ENCODE measurements at regions not wholly inside any gene's neighbourhood (a gene's known extent, or its start where the extent isn't known, plus 50 kb on each side); places are given as distances from the start of the nearest gene placed in this dataset.
A peak's percentile ranks its signal among the peaks of the same experiment; 100 is the strongest.

DNA sequence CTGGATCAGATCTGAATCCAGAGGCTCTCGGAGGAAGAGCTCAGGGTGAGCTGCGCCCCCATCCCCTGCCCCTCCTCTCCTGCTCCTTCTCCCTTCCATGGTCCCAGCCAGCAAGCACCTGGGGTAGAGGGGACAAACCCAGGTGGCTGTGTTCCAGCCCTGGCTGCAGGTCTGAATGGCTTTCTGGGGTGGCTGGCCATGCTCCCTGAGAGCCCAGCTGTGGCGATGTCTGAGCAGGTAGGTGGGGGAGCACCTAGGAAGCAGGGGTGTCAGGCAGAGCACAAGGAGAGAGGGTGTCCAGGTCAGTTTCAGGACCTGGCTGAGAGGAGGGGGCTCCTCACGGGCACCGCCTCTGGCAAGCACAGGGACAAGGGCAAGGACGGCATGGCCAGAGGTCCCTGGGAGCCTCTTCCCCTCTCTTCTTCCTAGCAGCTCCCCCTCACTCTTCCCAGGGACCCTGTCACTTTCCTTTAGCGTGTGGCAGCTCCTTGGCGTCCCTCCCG lies 310.0 kb downstream of the SEC14L1 start:
- ChIA-PET POLR2A (interaction anchor here (1.0 to 2.5 kb wide), 3 partner anchors 21 to 508 kb away, joined by 3 to 9 read pairs (median 6); partner anchors contain the start of gene TNRC6C), CTCF (interaction anchor here (2.7 kb wide), 1 partner anchor 119 kb away, joined by 7 read pairs; no protein-coding TSS in a partner anchor)
- no peak for DNase-seq (ENCODE audit: low read depth, low spot score)
- TF ChIP-seq, protein P1, sequence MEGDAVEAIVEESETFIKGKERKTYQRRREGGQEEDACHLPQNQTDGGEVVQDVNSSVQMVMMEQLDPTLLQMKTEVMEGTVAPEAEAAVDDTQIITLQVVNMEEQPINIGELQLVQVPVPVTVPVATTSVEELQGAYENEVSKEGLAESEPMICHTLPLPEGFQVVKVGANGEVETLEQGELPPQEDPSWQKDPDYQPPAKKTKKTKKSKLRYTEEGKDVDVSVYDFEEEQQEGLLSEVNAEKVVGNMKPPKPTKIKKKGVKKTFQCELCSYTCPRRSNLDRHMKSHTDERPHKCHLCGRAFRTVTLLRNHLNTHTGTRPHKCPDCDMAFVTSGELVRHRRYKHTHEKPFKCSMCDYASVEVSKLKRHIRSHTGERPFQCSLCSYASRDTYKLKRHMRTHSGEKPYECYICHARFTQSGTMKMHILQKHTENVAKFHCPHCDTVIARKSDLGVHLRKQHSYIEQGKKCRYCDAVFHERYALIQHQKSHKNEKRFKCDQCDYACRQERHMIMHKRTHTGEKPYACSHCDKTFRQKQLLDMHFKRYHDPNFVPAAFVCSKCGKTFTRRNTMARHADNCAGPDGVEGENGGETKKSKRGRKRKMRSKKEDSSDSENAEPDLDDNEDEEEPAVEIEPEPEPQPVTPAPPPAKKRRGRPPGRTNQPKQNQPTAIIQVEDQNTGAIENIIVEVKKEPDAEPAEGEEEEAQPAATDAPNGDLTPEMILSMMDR (IDR thresholded peaks at IDR 0.05; ENCODE audit: low read depth, low read length) = no peak
- Histone ChIP-seq H3K9me3 (ENCODE audit: control insufficient read depth, insufficient read depth, low read length) (no peaks in the 10 kb centered on the region; the same call in 1 of the 2 replicates), H3K4me3 (ENCODE audit: low read depth, low read length) (peak overlapping the region; percentile 57), H3K27ac (ENCODE audit: low read depth, low read length) (peak overlapping the region; percentile 86), H3K27me3 (ENCODE audit: control insufficient read depth, insufficient read depth, low read length) (no peaks in the 10 kb centered on the region)

DNA sequence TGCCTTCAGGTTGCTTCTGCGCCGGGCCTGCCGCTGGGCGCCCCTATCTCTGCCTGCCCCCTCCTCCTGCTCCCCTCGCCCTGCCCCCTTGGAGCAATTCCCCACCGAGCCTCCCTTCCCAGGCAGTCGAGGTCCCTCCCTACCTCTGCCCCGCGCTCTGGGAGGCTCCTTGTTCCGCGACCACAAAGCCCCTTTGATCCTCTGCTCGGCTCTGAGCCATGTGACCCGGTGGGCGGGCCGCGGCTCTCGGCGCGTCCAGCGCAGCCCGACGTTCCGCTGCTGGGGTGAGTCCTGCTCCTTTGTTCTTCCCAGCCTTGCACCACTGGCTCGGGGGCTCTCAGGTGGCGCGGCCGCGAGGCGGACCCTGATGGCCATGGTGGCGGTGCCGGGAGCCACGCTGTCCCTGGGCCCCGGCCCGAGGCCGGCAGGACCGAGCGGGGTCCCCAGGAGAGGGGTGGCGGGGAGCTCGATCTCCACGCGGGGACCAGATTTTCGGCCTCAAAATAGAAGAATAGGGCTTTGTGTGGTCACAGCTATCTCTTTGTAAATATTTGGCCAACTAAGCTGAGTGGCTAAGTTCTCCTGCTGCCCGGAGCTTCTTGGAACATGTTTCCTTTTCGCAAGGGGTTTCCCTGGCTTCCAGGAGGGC lies 310.6 kb downstream of the SEC14L1 start:
- Histone ChIP-seq H3K27me3 (ENCODE audit: control insufficient read depth, insufficient read depth, low read length) (no peaks in the 10 kb centered on the region), H3K27ac (ENCODE audit: low read depth, low read length) (peak overlapping the region; percentile 86), H3K4me3 (ENCODE audit: low read depth, low read length) (peak overlapping the region; percentile 57), H3K9me3 (ENCODE audit: control insufficient read depth, insufficient read depth, low read length) (no peaks in the 10 kb centered on the region; the same call in 1 of the 2 replicates)
- ChIA-PET CTCF (interaction anchor here (1.3 to 2.7 kb wide), 2 partner anchors 22 to 120 kb away, joined by 7 to 8 read pairs; no protein-coding TSS in a partner anchor), POLR2A (interaction anchor here (0.8 to 2.5 kb wide), 5 partner anchors 20 to 507 kb away, joined by 4 to 9 read pairs (median 6); partner anchors contain the start of gene TNRC6C)
- no peak for DNase-seq (ENCODE audit: low read depth, low spot score)
- TF ChIP-seq, protein P1 (IDR thresholded peaks at IDR 0.05; ENCODE audit: low read depth, low read length) = no peak

DNA sequence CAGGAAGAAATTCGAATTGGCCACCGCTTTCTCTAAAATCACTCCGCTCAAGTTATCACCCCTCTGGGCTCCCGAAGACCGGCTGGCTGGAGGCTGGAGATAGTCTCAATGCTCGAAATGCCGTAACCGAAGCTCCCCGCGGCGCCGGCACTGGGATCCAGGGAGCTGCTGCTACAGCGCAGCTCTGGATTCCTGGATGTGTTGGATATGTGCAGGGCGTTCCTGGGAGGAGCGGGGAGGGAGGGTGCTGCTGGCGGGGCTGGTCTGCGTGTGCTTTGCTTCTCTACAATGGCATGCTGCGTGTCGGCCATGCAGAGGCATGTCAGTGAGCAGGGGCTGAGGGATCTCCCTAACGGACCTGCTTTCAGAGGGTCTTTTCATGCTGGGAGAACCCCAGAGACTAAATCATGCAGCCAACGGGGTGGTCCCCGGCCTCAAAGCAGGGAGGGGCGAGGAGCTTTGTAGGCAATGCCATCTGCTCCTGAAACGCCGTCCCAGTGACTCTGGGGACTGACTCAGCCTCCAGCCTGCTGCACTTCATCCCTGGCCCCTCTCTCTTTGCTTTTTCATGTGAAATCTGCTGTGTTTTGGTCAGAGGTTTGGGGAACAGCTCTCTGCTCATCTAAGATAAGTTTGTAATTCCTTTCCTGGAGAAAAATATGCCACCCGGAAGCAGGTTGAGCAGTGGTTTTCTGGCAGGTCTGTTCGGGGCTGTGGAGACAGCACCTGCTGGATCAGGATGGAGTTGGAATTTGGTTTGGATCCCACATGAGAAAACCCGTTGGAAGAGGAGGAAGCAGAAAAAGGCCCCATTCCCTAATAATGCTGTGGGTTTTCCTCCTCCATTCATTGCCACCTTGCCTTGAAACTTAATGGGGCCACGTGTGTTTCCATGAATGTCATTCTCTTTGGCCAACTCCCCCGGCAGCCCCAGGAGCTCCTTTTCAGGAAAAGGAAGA lies 311.4 kb downstream of the SEC14L1 start:
- Histone ChIP-seq H3K9me3 (ENCODE audit: control insufficient read depth, insufficient read depth, low read length) (no peaks in the 10 kb centered on the region; the same call in 1 of the 2 replicates), H3K27me3 (ENCODE audit: control insufficient read depth, insufficient read depth, low read length) (no peaks in the 10 kb centered on the region), H3K27ac (ENCODE audit: low read depth, low read length) (peak overlapping the region; percentile 86), H3K4me3 (ENCODE audit: low read depth, low read length) (peak overlapping the region; percentile 57)
- DNase-seq (ENCODE audit: low read depth, low spot score) = no peak
- POLR2A ChIA-PET = interaction anchor here (0.8 to 2.5 kb wide), 5 partner anchors 19 to 506 kb away, joined by 4 to 9 read pairs (median 6); partner anchors contain the start of gene TNRC6C
- CTCF ChIA-PET = interaction anchor here (1.3 to 2.7 kb wide), 2 partner anchors 22 to 121 kb away, joined by 7 to 8 read pairs; no protein-coding TSS in a partner anchor
- TF ChIP-seq, protein P1 (IDR thresholded peaks at IDR 0.05; ENCODE audit: low read depth, low read length) = no peak

DNA sequence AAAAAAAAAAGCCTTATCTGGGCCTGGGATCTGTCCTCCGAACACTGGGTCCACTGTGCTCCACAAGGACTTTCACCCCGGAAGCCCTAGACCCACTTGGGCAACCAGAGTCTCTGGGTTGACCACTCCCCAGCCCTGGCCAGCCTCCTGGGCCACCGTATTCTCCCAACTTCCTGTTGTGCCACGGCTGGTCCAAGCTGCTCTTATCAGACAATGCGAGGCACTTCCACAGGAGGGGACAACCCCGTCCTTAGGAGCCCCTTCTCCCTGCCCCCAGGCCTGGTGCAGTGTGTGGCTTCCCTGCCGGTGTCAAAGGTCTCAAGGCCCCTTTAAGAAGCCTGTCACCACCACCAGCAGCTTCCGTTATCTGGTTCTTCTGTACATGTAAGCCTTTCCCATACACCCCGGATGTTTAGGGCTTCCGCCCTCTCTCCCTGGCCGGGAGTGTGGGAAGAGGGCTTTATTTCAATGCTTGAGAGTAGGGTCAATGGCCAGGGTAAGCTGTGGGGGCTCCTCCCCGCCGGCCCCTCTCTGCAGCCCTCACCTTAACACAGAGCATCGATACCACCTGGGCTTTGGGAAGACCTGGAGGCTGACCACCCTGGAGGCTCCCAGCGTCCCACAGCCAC lies 313.0 kb downstream of the SEC14L1 start:
- H3K27me3 ChIP-seq (ENCODE audit: control insufficient read depth, insufficient read depth, low read length) = no peaks in the 10 kb centered on the region
- TF ChIP-seq, protein P1 (IDR thresholded peaks at IDR 0.05; ENCODE audit: low read depth, low read length) = no peak
- no peak overlapping the region for H3K4me3 ChIP-seq (ENCODE audit: low read depth, low read length)
- POLR2A ChIA-PET = no interaction called here
- H3K9me3 ChIP-seq (ENCODE audit: control insufficient read depth, insufficient read depth, low read length) = no peaks in the 10 kb centered on the region; the same call in 1 of the 2 replicates
- CTCF ChIA-PET = interaction anchor here (0.6 to 0.8 kb wide), 4 partner anchors 9 to 652 kb away, joined by 3 to 4 read pairs (median 3); no protein-coding TSS in a partner anchor
- H3K27ac ChIP-seq (ENCODE audit: low read depth, low read length) = no peak overlapping the region
- no peak for DNase-seq (ENCODE audit: low read depth, low spot score)
